ENCODE measurements at regions not wholly inside any gene's neighbourhood (a gene's known extent, or its start where the extent isn't known, plus 50 kb on each side); places are given as distances from the start of the nearest gene placed in this dataset.

GRCh38 chr5:165196961-165197360 lies 1691.5 kb downstream of the MAT2B start (continued):
- TF ChIP-seq, protein P1, sequence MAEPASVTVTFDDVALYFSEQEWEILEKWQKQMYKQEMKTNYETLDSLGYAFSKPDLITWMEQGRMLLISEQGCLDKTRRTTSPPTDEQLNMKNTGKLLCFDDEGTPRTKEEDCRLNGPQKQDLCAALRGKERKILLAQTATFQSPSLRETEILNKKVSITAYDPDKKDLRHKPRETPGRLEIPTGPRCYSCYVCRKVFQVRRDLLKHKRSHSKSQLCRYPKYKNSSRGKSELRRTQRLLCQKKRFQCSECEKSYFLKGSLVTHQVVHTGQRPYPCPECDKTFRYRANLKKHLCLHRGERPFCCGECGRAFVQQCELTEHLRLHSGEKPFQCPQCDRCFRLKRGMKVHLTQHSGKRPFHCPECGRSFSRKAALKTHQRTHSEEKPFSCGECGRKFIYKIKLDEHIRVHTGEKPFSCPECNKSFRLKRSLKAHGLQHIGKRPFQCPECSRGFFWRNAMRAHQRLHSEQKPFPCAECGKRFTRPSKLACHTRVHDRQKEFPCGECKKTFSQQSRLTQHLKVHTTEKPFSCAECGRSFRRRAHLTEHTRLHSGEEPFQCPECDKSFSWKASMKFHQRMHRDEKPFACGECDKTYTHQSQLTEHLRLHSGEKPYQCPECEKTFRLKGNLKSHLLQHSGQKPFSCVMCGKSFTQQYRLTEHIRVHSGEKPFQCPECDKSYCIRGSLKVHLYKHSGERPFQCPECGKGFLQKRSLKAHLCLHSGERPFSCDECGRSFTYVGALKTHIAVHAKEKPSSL (CRISPR knock-in tag; conservative IDR thresholded peaks at IDR 0.05): no peak
- TF ChIP-seq, protein P2, sequence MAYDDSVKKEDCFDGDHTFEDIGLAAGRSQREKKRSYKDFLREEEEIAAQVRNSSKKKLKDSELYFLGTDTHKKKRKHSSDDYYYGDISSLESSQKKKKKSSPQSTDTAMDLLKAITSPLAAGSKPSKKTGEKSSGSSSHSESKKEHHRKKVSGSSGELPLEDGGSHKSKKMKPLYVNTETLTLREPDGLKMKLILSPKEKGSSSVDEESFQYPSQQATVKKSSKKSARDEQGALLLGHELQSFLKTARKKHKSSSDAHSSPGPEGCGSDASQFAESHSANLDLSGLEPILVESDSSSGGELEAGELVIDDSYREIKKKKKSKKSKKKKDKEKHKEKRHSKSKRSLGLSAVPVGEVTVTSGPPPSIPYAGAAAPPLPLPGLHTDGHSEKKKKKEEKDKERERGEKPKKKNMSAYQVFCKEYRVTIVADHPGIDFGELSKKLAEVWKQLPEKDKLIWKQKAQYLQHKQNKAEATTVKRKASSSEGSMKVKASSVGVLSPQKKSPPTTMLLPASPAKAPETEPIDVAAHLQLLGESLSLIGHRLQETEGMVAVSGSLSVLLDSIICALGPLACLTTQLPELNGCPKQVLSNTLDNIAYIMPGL (CRISPR knock-in tag; IDR thresholded peaks at IDR 0.05): no peak
- TF ChIP-seq ZNF317 (CRISPR knock-in tag; IDR thresholded peaks at IDR 0.05; ENCODE audit: borderline replicate concordance, low read depth) (no peak), GRHL2 (CRISPR knock-in tag; IDR thresholded peaks at IDR 0.05; ENCODE audit: insufficient replicate concordance, severe bottlenecking) (no peak), CREM (CRISPR knock-in tag; IDR thresholded peaks at IDR 0.05) (no peak), OVOL2 (CRISPR knock-in tag; IDR thresholded peaks at IDR 0.05; ENCODE audit: borderline replicate concordance) (no peak), SMAD4 (CRISPR knock-in tag; IDR thresholded peaks at IDR 0.05) (no peak)
- TF ChIP-seq, protein P3, sequence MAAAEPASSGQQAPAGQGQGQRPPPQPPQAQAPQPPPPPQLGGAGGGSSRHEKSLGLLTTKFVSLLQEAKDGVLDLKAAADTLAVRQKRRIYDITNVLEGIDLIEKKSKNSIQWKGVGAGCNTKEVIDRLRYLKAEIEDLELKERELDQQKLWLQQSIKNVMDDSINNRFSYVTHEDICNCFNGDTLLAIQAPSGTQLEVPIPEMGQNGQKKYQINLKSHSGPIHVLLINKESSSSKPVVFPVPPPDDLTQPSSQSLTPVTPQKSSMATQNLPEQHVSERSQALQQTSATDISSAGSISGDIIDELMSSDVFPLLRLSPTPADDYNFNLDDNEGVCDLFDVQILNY (CRISPR knock-in tag; IDR thresholded peaks at IDR 0.05): no peak

GRCh38 chr5:165201369-165201768 lies 1696.0 kb downstream of the MAT2B start:
- H3K27me3 Mint-ChIP-seq (ENCODE audit: low read depth): no peaks in the 10 kb centered on the region
- H3K4me1 Mint-ChIP-seq: peaks cover 17% of the 10 kb centered on the region
- TF ChIP-seq IRF2 (CRISPR knock-in tag; IDR thresholded peaks at IDR 0.05; ENCODE audit: borderline replicate concordance, low read depth) (no peak), NFATC4 (CRISPR knock-in tag; IDR thresholded peaks at IDR 0.05) (no peak), ZNF423 (CRISPR knock-in tag; IDR thresholded peaks at IDR 0.05) (no peak), CDX4 (CRISPR knock-in tag; IDR thresholded peaks at IDR 0.05; ENCODE audit: borderline replicate concordance) (no peak), TEAD1 (CRISPR knock-in tag; IDR thresholded peaks at IDR 0.05) (no peak)
- no peaks in the 10 kb centered on the region for H3K36me3 Mint-ChIP-seq
- DNase-seq (ENCODE audit: low spot score) (no peak), ATAC-seq (no peak)
- CTCF ChIA-PET: no interaction called here
- no peak overlapping the region for H3K27ac Mint-ChIP-seq
- H3K9me3 Mint-ChIP-seq: peaks cover 4% of the 10 kb centered on the region; the same call in 1 of the 2 replicates
- POLR2A ChIA-PET: no interaction called here
- no peak overlapping the region for H3K4me3 Mint-ChIP-seq

GRCh38 chr5:165201771-165202518 lies 1696.5 kb downstream of the MAT2B start:
- POLR2A ChIA-PET: no interaction called here
- Mint-ChIP-seq H3K9me3 (peaks cover 4% of the 10 kb centered on the region; the same call in 1 of the 2 replicates), H3K27ac (no peak overlapping the region), H3K4me3 (no peak overlapping the region), H3K27me3 (ENCODE audit: low read depth) (no peaks in the 10 kb centered on the region), H3K4me1 (peaks cover 22% of the 10 kb centered on the region), H3K36me3 (no peaks in the 10 kb centered on the region)
- no peak for DNase-seq (ENCODE audit: low spot score)
- ATAC-seq: no peak
- CTCF ChIA-PET: no interaction called here
- TF ChIP-seq FOXJ3 (CRISPR knock-in tag; IDR thresholded peaks at IDR 0.05; ENCODE audit: borderline replicate concordance): no peak
- no peak for TF ChIP-seq ELF4 (CRISPR knock-in tag; IDR thresholded peaks at IDR 0.05; ENCODE audit: low read depth)
- no peak for TF ChIP-seq ZNF219 (CRISPR knock-in tag; IDR thresholded peaks at IDR 0.05; ENCODE audit: borderline replicate concordance)
- no peak for TF ChIP-seq RELA (CRISPR knock-in tag; IDR thresholded peaks at IDR 0.05; ENCODE audit: borderline replicate concordance)
- no peak for TF ChIP-seq CREM (CRISPR knock-in tag; IDR thresholded peaks at IDR 0.05)
- TF ChIP-seq JUN (CRISPR knock-in tag; IDR thresholded peaks at IDR 0.05): no peak
- TF ChIP-seq ZNF671 (CRISPR knock-in tag; IDR thresholded peaks at IDR 0.05): no peak
- TF ChIP-seq AFF4 (CRISPR knock-in tag; IDR thresholded peaks at IDR 0.05; ENCODE audit: borderline replicate concordance): no peak
- TF ChIP-seq NR2C2 (CRISPR knock-in tag; IDR thresholded peaks at IDR 0.05): no peak
- no peak for TF ChIP-seq USF1 (CRISPR knock-in tag; IDR thresholded peaks at IDR 0.05)
- TF ChIP-seq, protein P4, sequence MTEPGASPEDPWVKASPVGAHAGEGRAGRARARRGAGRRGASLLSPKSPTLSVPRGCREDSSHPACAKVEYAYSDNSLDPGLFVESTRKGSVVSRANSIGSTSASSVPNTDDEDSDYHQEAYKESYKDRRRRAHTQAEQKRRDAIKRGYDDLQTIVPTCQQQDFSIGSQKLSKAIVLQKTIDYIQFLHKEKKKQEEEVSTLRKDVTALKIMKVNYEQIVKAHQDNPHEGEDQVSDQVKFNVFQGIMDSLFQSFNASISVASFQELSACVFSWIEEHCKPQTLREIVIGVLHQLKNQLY (CRISPR knock-in tag; IDR thresholded peaks at IDR 0.05): no peak
